Osteoblast (primary cell): ENCODE measurements at regions not wholly inside any gene's neighbourhood (a gene's known extent, or its start where the extent isn't known, plus 50 kb on each side); places are given as distances from the start of the nearest gene placed in this dataset.

Experiments
- DNase-seq: peaks from one replicate; pipeline ENCODE4 v3.0.0; 2011; ENCODE audit warnings: low spot score, mixed read lengths; ENCODE audit not compliant: insufficient read length; ENCODE audit errors: missing footprints
- H2AFZ ChIP-seq: 2 replicates; pipeline ENCODE4 v1.6.0; 2011; ENCODE audit warnings: mild to moderate bottlenecking, low read length
- H3K27ac ChIP-seq: 2 replicates; pipeline ENCODE4 v1.5.1; 2011; ENCODE audit warnings: mild to moderate bottlenecking, low read depth, low read length, moderate library complexity
- H3K27me3 ChIP-seq: 2 replicates; pipeline ENCODE4 v1.6.0; 2012; ENCODE audit warnings: mild to moderate bottlenecking, control low read depth, inconsistent platforms, low read length, moderate library complexity; ENCODE audit not compliant: insufficient read depth
- H3K36me3 ChIP-seq: 2 replicates; pipeline ENCODE4 v1.5.1; 2011; ENCODE audit warnings: mild to moderate bottlenecking, low read length, control low read depth, moderate library complexity; ENCODE audit not compliant: insufficient read depth
- H3K4me1 ChIP-seq: 2 replicates; pipeline ENCODE4 v1.5.1; 2011; ENCODE audit warnings: mild to moderate bottlenecking, low read length, control low read depth, moderate library complexity; ENCODE audit not compliant: insufficient read depth
- H3K4me2 ChIP-seq: 2 replicates; pipeline ENCODE4 v1.6.0; 2011; ENCODE audit warnings: mild to moderate bottlenecking, low read length; ENCODE audit not compliant: insufficient read depth
- H3K4me3 ChIP-seq: fragments of 200-600 bp; sonication (generic); 3 replicates; pipeline ENCODE4 v1.5.1; 2012; ENCODE audit warnings: mild to moderate bottlenecking, low read length, inconsistent platforms; ENCODE audit not compliant: insufficient read depth
- H3K79me2 ChIP-seq: 2 replicates; pipeline ENCODE4 v1.6.0; 2012; ENCODE audit warnings: mild to moderate bottlenecking, low read length, control low read depth, inconsistent platforms; ENCODE audit not compliant: insufficient read depth
- H3K9me3 ChIP-seq: 2 replicates; pipeline ENCODE4 v1.5.1; 2011; ENCODE audit warnings: low read depth, low read length, control low read depth
- H4K20me1 ChIP-seq: 2 replicates; pipeline ENCODE4 v1.6.0; 2012; ENCODE audit warnings: mild to moderate bottlenecking, low read length, control low read depth; ENCODE audit not compliant: insufficient read depth
- CTCF ChIP-seq: IDR thresholded peaks from 2 replicates; pipeline ENCODE4 v1.5.1; 2011; ENCODE audit warnings: mild to moderate bottlenecking, low read depth, low read length, moderate library complexity; ENCODE audit errors: extremely low read depth

- Histone ChIP-seq H3K79me2 (no peaks in the 10 kb centered on the region), H2AFZ (peak overlapping the region; percentile 58), H3K4me1 (peaks cover 14% of the 10 kb centered on the region), H3K27me3 (no peaks in the 10 kb centered on the region), H3K4me3 (no peak overlapping the region), H3K27ac (no peak overlapping the region), H3K9me3 (no peaks in the 10 kb centered on the region), H3K4me2 (peak overlapping the region; percentile 59), H3K36me3 (no peaks in the 10 kb centered on the region), H4K20me1 (no peaks in the 10 kb centered on the region)
- no peak for TF ChIP-seq CTCF
- no peak for DNase-seq
Measured at GRCh38 chr2:101559551-101559950, 84.6 kb upstream of the RFX8 start.

GRCh38 chr2:101558740-101559525 lies 84.0 kb upstream of the RFX8 start:
- Histone ChIP-seq H3K79me2 (no peaks in the 10 kb centered on the region), H3K27me3 (no peaks in the 10 kb centered on the region), H2AFZ (peak overlapping the region; percentile 47), H3K9me3 (no peaks in the 10 kb centered on the region), H3K36me3 (no peaks in the 10 kb centered on the region), H3K4me2 (peak overlapping the region; percentile 59), H3K27ac (peak overlapping the region; percentile 10), H4K20me1 (no peaks in the 10 kb centered on the region), H3K4me3 (peak overlapping the region; percentile 31), H3K4me1 (peaks cover 14% of the 10 kb centered on the region)
- DNase-seq: peak; percentile 70
- TF ChIP-seq CTCF: no peak

GRCh38 chr2:101556033-101556459 lies 81.1 kb upstream of the RFX8 start:
- TF ChIP-seq CTCF: no peak
- Histone ChIP-seq H3K79me2 (no peaks in the 10 kb centered on the region), H3K27ac (no peak overlapping the region), H4K20me1 (no peaks in the 10 kb centered on the region), H3K4me1 (peaks cover 14% of the 10 kb centered on the region), H3K27me3 (no peaks in the 10 kb centered on the region), H3K36me3 (no peaks in the 10 kb centered on the region), H3K4me2 (no peak overlapping the region), H3K4me3 (no peak overlapping the region), H2AFZ (no peak overlapping the region), H3K9me3 (no peaks in the 10 kb centered on the region)
- no peak for DNase-seq

DNA sequence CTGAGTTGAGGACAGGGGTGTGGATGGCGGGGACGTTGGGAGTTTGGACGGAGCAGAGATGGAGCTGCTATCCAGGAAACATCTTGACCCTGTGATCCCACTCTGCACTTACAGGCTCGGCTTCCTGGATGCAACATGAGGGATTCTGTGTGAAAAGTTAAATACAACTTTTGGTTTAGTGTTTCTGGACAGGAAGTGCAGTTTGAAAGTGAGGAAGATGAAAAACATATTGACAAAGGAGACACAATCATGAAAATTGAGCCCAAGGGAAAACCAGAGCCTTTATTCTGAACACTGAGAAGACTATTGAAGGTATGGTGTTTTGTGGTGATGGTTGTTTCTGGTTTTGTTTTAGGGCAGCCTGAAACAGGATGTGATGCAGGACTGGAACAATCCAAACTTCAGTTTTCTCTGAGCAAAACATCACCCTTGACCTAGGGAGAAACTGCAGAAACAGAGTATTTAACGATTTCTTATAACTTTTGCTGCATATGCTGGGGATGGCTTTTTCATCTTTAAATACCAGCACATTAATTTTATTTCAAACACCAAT lies 76.5 kb upstream of the RFX8 start:
- peak overlapping the region; percentile 61 for H2AFZ ChIP-seq
- no peak overlapping the region for H3K4me3 ChIP-seq
- H3K36me3 ChIP-seq: no peaks in the 10 kb centered on the region
- no peak for DNase-seq
- H3K27me3 ChIP-seq: no peaks in the 10 kb centered on the region
- no peak overlapping the region for H3K27ac ChIP-seq
- no peak overlapping the region for H3K4me2 ChIP-seq
- H3K9me3 ChIP-seq: no peaks in the 10 kb centered on the region
- no peak for TF ChIP-seq CTCF
- no peaks in the 10 kb centered on the region for H3K79me2 ChIP-seq
- no peaks in the 10 kb centered on the region for H4K20me1 ChIP-seq
- peaks cover 7% of the 10 kb centered on the region for H3K4me1 ChIP-seq
